SKM-1 treated with dmso at 0.1 percent for 144 hours (cell line): ENCODE measurements at regions not wholly inside any gene's neighbourhood (a gene's known extent, or its start where the extent isn't known, plus 50 kb on each side); places are given as distances from the start of the nearest gene placed in this dataset.
"Not testable (repeated sequence)": the region's sequence is repeated elsewhere in the genome, so short reads cannot be mapped to it uniquely, and the experiment has no call there.

Experiments
- DNase-seq: peaks from one replicate; lab custom pipeline; 2025; ENCODE audit not compliant: unreplicated experiment; lab: John Stamatoyannopoulos, UW

- not testable (repeated sequence) for DNase-seq
Observed at GRCh38 chr2:2580841-2581240, 249.8 kb upstream of the MYT1L start.

- DNase-seq, result no peak
Observed at GRCh38 chr2:2580341-2580740, 249.3 kb upstream of the MYT1L start.

- no peak for DNase-seq
Observed at GRCh38 chr2:2579814-2580213, 248.7 kb upstream of the MYT1L start.

GRCh38 chr2:2577407-2577831 is 246.3 kb upstream of the MYT1L start:
- DNase-seq, result no peak

- DNase-seq, result no peak
Observed at GRCh38 chr2:2575870-2576386, 244.9 kb upstream of the MYT1L start.

GRCh38 chr2:2575181-2575577 is 244.1 kb upstream of the MYT1L start:
- no peak for DNase-seq

- DNase-seq, result no peak
Observed at GRCh38 chr2:2574401-2575180, 243.5 kb upstream of the MYT1L start.

- no peak for DNase-seq
Observed at GRCh38 chr2:2573658-2574293, 242.7 kb upstream of the MYT1L start.

- DNase-seq, result no peak
Observed at GRCh38 chr2:2573205-2573604, 242.1 kb upstream of the MYT1L start.

- no peak for DNase-seq
Observed at GRCh38 chr2:2572393-2573204, 241.5 kb upstream of the MYT1L start.

GRCh38 chr2:2571301-2572150 is 240.5 kb upstream of the MYT1L start:
- no peak for DNase-seq

- no peak for DNase-seq
Observed at GRCh38 chr2:2570871-2571270, 239.8 kb upstream of the MYT1L start.

GRCh38 chr2:2570360-2570759 is 239.3 kb upstream of the MYT1L start:
- DNase-seq, result no peak

- DNase-seq, result no peak
Observed at GRCh38 chr2:2569836-2570235, 238.8 kb upstream of the MYT1L start.

GRCh38 chr2:2569306-2569705 is 238.2 kb upstream of the MYT1L start:
- DNase-seq, result no peak

- DNase-seq, result no peak
Observed at GRCh38 chr2:2568411-2568810, 237.3 kb upstream of the MYT1L start.

GRCh38 chr2:2567776-2568175 is 236.7 kb upstream of the MYT1L start:
- DNase-seq, result no peak

- DNase-seq, result no peak
Observed at GRCh38 chr2:2566396-2567323, 235.6 kb upstream of the MYT1L start.

- no peak for DNase-seq
Observed at GRCh38 chr2:2565671-2566070, 234.6 kb upstream of the MYT1L start.
